GM21526 (cell line): ENCODE measurements at regions not wholly inside any gene's neighbourhood (a gene's known extent, or its start where the extent isn't known, plus 50 kb on each side); places are given as distances from the start of the nearest gene placed in this dataset.
A peak's percentile ranks its signal among the peaks of the same experiment; 100 is the strongest.
"Not testable (repeated sequence)": the region's sequence is repeated elsewhere in the genome, so short reads cannot be mapped to it uniquely, and the experiment has no call there.

Source experiments
- ATAC-seq: cut with Tn5 transposase; IDR thresholded peaks from one replicate; pipeline ENCODE4 v1.9.1; 2021; ENCODE audit warnings: moderate library complexity; ENCODE audit not compliant: unreplicated experiment, low FRiP score

DNA sequence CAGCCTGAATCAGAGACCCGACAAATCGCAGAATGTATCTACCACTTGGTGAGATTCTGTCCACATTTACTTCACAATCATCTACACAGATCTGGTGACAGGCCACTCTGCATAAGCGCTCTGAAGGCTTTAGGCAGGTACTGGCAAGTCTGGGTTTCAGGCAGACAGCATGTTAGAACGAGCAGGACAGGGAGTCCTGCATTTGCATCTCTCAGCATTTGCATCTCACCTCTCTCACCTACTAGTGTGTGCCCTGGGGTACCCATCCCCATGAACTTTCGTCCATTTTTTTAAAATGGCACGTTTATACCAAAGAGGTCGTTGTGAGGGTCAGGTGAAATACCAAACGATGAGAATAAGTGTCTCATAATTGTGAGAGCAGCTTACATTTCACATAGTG, 108.2 kb downstream of the SPATA31A1 start:
- ATAC-seq, result peak; percentile 26

DNA sequence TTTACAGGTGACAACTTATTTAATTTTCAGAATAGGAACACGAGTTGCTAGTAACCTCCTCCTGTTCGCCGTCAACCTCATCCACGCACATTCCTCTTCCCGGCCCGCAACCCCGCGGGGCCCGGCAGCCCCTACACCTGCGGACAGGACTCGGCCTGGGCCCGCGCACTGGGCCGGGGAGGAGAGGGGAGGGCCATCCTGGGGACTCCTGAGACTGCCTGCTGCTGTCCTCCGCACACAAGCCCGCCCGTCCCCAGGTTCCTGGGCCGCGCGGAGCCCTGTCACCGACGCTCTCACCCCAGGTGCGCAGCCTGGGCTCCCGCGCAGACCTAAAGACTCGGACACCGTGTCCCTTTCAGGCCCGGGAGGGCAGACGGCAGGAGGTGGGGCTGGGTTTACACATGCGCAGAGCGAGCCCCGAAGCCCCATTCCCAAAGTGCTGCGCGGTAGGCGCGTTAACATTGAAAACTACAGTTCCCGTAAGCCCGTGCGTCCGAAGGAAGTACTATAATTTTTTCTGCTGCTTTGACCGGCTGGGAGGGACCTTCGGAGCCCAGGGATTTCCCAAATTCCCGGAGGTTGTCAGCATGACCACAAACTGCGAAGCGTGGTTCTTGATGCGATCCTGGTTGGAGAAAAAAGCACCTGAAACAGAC, 108.8 kb downstream of the SPATA31A1 start:
- peak; percentile 99 for ATAC-seq

- peak; percentile 99 for ATAC-seq
These were observed 119.0 kb downstream of the SPATA31A1 start for GRCh38 chr9:39474499-39474898.

DNA sequence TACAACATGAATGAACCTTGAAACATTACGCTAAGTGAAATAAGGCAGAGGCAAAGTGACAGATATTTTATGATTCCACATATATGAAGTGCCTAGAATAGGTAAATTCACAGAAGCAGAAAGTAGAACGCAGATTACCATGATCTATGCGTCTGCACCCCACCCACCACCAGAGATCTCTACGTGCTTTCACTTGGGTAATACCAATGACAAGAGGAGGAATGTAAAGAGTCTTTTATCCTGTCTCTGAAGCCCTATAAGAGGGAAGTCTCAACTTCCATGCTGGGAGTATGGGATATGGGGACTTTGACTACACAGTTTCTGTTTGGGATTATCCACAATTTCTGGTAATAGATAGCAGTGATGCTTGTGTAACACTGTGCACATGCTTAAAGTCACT, 127.6 kb downstream of the SPATA31A1 start:
- ATAC-seq, result not testable (repeated sequence)

DNA sequence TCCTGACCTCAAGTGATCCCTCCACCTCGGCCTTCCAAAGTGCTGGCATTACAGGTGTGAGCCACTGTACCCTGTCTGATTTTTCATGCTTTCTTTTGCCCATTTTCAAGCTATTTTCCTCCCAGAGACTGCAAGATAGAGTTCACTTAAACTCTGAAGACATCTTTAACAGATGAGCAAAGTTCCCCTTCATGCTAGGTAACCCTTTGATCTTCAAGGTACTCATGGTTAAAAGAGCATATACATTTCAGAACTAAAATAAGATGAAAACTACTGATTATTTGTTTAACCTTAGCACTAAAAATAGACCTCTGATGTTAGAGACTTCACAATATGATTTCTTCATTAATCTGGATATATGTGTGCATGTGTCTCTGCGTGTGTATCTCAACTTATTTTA, 128.4 kb downstream of the SPATA31A1 start:
- peak; percentile 20 for ATAC-seq

DNA sequence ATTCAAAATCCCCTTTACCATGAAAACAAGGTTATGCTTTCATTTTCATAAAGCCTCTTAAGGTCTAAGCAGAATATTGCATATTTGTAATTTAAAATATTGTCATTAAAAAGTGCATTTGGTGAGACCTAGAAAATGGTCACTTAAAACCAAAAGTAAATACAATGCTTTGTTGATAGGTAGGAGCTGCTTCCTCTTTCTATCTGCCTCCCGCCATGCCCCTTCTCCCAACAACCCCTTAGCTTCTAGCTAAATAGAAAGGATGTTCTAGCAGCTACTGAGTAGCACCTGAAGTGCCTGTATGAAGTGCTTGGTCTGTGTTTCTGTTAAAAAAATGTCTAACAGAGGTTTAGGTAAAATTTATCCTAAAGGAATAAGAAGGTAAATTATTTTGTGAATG, 128.8 kb downstream of the SPATA31A1 start:
- peak; percentile 88 for ATAC-seq

DNA sequence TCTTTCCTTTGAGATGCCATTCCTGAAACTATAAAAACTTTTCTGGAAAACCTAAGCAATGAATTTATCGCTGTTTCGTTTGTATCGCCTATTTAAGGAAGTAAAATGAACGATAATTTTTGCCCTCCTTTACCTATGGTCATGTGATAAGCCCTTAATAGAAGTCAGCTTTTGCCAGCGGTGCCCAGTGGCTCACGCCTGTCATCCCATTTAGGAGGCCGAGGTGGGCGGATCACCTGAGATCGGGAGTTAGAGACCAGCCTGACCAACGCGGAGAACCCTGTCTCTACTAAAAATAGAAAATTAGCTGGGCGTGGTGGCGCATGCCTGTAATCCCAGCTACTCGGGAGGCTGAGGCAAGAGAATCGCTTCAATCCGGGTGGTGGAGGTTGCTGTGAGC, 132.0 kb downstream of the SPATA31A1 start:
- ATAC-seq, result not testable (repeated sequence)

DNA sequence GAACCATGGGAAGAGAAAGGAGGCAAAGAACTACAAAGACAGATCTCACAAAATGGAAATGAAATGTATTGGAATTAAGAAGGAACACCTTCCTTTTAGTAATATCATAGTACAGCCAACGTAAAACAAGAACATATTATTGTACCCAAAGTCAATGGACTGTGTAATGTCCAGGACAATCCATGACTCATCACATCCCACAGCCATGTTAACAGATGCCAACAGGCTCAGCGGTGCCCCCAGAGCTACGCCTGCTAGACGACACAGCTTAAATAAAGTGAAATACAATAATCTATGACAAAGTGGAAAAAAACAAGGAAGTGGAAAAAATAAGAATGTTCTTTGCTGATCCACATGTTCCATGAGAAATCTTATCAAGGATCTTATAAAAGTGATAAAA, 140.8 kb downstream of the SPATA31A1 start:
- ATAC-seq, result not testable (repeated sequence)

DNA sequence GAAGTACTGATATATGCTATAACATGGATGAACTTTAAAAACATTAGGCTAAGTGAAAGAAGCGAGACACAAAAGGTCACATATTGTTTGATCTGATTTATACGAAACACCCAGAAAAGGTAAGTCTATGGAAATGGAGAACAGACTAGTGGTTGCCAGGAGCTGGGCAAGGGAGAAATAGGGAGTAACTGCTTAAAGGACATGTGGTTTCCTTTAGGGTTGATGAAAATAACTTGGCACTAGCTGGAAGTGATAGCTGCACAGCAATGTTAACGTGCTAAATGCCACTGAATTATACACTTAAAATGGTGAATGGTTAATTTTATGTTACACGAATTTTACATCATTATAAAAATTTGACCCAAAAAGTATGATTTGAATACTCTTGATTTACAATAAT, 147.7 kb downstream of the SPATA31A1 start:
- ATAC-seq, result not testable (repeated sequence)

GRCh38 chr9:39527387-39528029, 172.0 kb downstream of the SPATA31A1 start:
- ATAC-seq, result not testable (repeated sequence)

DNA sequence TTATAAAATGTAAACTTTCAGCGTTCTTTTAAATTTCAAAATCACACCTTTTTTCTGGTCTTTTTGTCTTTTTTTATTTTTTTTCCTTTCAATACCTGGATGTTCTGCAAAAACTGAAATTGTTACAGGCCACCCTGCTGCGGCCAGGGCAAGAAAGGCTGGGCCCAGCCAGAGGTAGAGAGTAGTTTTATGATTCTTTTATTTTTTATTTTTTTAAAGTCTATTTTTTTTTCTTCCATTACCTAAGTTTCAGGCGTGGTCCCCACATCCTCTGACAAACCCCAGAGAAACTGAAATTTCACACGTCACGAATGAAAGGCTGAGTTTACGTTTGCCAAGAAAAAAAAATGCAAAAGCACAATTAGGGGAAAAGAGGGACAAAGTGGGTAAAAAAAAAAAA, 177.1 kb downstream of the SPATA31A1 start:
- not testable (repeated sequence) for ATAC-seq

- not testable (repeated sequence) for ATAC-seq
These were observed 177.7 kb downstream of the SPATA31A1 start for GRCh38 chr9:39533001-39533762.

DNA sequence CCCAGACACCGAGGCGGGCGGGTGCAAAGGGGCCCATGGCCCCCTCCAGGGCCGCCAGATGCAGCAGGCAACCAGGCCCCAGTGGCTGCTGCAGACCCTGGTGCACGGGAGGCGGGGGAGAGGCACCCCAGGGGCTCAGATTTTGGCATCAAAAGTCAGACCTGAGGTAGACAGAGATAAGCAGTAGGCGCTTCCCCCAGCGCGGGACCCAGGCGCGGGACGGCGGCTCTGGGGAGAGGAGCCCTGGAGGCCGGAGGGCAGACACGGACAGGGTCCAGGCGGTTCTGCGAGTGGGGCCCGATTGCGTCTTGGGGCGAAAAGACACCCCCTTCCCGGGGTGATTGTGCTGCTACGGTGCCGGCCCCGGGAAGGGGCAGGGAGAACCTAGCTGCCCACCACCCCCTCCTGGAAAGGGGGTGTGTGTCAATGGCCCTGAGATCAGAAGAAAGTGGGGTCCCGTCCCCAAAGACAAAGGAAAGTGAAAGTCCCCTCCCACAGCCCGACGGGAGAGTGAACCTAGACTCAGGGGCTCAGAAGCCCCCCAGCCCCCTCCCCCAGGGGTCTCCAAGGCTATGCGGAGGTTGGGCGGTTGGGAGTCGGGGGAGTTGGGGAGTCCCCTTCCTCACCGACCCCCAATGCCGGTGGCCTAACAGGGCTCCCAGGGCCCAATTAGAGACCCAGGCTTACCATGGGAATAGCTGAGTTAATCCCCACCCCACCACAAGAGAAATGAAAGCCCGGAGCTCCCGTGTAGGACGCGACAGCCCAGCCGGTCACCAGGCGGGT, 178.5 kb downstream of the SPATA31A1 start:
- ATAC-seq, result not testable (repeated sequence)

- not testable (repeated sequence) for ATAC-seq
These were observed 179.4 kb downstream of the SPATA31A1 start for GRCh38 chr9:39534897-39535296.

GRCh38 chr9:39542157-39542556, 186.7 kb downstream of the SPATA31A1 start:
- not testable (repeated sequence) for ATAC-seq

- ATAC-seq, result not testable (repeated sequence)
These were observed 189.6 kb downstream of the SPATA31A1 start for GRCh38 chr9:39545079-39545478.

DNA sequence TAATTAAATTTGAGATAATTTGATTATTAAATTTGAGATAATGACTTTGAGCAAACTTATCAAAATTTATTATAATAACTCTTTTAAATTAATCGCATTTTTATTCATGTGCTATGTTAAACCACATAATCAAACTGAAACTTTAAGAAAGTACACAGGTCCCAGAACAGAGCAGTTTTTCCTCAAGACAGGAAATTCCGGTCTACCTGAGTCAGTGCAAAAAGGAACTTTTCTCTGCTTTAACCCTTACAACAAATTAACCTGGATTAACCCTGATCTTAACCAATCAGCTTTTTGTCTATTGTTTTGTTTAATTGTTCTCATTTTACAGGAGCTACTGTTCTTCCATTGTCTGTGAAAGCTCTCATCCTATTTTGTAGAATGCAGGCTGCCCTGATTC, 195.1 kb downstream of the SPATA31A1 start:
- not testable (repeated sequence) for ATAC-seq

DNA sequence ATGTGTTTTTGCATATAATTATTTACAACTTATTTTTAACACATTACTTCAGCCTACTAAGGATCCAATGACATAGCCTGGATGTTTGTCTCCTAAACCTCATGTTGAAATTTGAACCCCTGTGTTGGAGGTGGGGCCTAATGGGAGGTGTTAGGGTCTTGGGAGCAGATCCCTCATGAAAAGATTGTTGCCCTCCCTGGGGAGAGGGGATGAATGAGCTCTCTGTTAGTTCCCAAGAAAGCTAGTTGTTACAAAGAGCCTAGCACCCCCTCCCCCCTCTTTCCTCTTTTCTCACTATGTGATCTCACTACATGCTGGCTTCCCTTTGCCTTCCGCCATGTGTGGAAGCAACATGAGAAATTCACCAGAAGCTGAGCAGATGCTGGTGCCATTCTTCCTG, 196.1 kb downstream of the SPATA31A1 start:
- not testable (repeated sequence) for ATAC-seq

- not testable (repeated sequence) for ATAC-seq
These were observed 196.9 kb downstream of the SPATA31A1 start for GRCh38 chr9:39552242-39552881.

DNA sequence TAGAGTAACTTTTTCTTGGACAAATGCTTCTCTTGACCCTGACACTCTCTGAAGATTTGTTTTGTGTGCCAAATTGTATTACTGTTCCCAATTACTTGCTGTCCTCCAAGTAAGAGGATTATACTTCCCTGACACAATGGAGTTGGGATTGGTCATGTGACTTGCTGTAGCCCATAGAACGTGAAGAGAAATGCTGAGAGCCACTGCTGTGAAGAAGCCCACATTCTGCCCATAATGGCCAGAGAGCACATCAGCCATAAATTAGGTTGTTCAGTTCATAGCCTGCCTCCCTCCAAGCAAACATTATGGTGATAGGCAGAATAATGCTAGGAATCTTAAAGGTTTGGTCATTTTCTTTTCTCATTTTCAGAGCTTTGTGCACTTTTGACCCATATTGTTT, 198.9 kb downstream of the SPATA31A1 start:
- ATAC-seq, result not testable (repeated sequence)
